Transverse colon (tissue), 4 donors: ENCODE measurements at regions not wholly inside any gene's neighbourhood (a gene's known extent, or its start where the extent isn't known, plus 50 kb on each side); places are given as distances from the start of the nearest gene placed in this dataset.

Experiments
- EP300 ChIP-seq: sonication (generic); formaldehyde crosslinking; IDR thresholded peaks from one replicate; pipeline ENCODE4 v1.6.1; 2017; ENCODE audit warnings: antibody characterized with exemption, low read depth
- POLR2A ChIP-seq: fragments of 450-650 bp; IDR thresholded peaks from one replicate; pipeline ENCODE4 v1.6.1; 2016; ENCODE audit warnings: antibody characterized with exemption, mild to moderate bottlenecking, moderate library complexity
- POLR2AphosphoS5 ChIP-seq, 3 donors: sonication (generic); formaldehyde crosslinking; IDR thresholded peaks; one replicate each; pipeline ENCODE4 v1.6.1; 2016; ENCODE audit warnings: antibody characterized with exemption in 3 of 3
- TF ChIP-seq, protein P1 (sequence below), 5 experiments: fragments of 200-600 bp in 3 of 5; fragments of 450-650 bp in 2 of 5; sonication (generic) in 3 of 5; IDR thresholded peaks; 1 replicate in 2 of 5; 2 replicates in 3 of 5; pipeline ENCODE4 v1.5.1; 2016 to 2017; ENCODE audit warnings: antibody characterized with exemption in 5 of 5, inconsistent platforms in 3 of 5, mild to moderate bottlenecking in 2 of 5, moderate library complexity in 1 of 5

DNA sequence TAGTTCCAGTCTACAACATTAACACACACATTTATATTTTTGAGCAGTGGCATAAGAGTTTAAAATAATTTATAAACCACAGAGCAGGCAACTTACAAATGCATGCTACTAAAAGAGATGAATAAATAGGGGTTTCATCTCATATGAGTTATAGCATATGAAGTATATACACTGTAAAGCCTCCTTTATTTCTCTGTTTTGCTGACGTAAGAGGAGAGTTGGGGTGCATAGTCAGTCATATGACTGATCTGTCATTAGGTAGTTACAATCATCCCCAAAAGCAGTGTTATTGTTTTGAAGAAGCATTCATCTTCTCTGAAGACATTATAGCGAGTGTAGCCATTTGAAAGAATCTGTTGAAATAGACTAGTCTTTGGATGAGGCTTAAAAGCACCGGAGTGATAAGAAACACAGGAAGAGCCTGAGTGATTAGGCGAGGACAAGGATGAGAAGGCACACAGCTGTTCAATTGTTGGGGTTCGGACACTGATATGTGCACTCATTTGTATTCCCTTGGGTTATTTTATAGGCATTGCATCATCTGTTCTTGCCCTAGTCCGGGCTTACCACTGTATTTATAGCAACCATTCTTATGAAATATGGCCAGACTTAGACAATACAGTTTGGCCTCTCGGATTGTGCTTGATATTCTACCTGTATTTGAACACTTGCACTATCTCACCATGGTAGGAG, 325.7 kb downstream of the SAMD5 start:
- TF ChIP-seq, protein P1, sequence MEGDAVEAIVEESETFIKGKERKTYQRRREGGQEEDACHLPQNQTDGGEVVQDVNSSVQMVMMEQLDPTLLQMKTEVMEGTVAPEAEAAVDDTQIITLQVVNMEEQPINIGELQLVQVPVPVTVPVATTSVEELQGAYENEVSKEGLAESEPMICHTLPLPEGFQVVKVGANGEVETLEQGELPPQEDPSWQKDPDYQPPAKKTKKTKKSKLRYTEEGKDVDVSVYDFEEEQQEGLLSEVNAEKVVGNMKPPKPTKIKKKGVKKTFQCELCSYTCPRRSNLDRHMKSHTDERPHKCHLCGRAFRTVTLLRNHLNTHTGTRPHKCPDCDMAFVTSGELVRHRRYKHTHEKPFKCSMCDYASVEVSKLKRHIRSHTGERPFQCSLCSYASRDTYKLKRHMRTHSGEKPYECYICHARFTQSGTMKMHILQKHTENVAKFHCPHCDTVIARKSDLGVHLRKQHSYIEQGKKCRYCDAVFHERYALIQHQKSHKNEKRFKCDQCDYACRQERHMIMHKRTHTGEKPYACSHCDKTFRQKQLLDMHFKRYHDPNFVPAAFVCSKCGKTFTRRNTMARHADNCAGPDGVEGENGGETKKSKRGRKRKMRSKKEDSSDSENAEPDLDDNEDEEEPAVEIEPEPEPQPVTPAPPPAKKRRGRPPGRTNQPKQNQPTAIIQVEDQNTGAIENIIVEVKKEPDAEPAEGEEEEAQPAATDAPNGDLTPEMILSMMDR (IDR thresholded peaks at IDR 0.05): no peak
- TF ChIP-seq EP300 (no peak), POLR2AphosphoS5 (IDR thresholded peaks at IDR 0.05) (no peak), POLR2A (no peak)
